ENCODE measurements at regions not wholly inside any gene's neighbourhood (a gene's known extent, or its start where the extent isn't known, plus 50 kb on each side); places are given as distances from the start of the nearest gene placed in this dataset.

DNA sequence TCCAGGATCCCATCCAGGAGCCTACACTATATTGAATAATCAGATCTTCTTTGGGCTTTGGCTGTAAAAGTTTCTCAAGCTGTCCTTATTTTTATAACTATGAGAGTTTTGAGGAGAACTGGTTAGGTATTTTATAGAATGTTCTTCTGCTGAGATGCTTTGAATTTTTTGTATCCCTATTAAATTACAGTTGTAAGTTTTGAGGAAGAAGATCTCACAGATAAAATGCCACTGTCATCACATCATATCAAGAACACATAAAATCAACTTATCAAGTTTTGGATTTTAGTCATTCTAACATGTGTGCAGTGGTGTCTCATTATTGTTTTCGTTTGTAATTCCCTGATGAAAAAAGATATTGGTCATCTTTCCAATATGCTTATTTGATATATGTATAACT lies 260.2 kb upstream of the COL3A1 start:
- DNase-seq (ENCODE audit: low read depth in 2 of 3, low spot score in 2 of 3): no peak

DNA sequence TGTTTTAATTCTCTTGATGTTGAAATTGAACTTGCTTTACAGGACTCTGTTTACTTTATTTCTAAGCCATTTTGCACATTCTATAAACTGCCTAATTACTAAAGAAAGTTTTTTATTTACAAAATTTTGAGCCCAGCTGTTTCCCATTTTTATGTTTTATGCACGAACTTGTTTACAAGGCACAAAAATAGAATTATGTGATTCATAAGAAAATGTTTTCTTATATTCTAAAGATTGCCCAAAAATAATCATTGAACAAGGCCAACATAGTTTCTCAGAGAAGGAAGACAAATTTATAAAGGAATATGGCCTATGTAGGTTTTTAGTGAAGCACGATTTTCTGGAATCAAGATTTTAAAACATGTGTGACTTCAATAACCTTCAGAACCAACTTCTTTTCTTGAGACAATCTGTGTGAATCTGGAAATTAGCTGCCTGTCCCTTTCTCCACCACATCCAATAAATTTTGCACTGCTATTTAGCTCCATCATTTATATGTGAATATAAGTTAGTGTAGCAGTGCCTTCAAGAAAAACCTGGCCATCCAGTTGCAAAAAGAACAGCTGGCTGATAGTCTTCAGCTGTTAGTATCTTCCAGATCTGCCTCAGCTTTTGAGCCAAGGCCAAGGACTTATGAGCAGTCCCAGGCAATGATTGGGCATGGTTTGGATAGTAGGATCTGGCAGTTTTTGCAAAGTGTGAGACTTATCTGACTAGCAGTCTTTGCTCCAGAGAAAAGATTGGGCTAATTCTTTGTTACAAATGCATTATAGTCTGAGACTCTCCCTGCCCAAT lies 253.2 kb upstream of the COL3A1 start:
- no peak for DNase-seq (ENCODE audit: low read depth in 2 of 3, low spot score in 2 of 3)

DNA sequence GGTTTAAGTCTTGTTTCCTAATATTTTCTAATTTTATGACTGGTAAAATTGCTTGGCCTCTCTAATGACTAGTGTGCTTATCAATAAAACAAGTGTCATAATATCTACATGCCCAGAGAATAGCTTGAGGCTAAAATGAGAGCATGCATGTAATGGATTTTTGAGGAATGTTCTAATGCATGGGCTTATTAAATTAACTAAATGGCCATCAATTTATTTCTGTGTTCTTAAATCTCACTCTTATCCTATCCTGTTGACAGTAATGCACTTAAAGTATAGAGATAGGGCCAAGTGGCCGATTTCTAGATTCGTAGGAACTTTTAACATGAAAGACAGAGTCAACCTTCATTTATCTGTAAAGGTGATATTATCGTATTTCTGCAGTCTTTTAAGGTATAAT lies 252.4 kb upstream of the COL3A1 start:
- no peak for DNase-seq (ENCODE audit: low read depth in 2 of 3, low spot score in 2 of 3)

DNA sequence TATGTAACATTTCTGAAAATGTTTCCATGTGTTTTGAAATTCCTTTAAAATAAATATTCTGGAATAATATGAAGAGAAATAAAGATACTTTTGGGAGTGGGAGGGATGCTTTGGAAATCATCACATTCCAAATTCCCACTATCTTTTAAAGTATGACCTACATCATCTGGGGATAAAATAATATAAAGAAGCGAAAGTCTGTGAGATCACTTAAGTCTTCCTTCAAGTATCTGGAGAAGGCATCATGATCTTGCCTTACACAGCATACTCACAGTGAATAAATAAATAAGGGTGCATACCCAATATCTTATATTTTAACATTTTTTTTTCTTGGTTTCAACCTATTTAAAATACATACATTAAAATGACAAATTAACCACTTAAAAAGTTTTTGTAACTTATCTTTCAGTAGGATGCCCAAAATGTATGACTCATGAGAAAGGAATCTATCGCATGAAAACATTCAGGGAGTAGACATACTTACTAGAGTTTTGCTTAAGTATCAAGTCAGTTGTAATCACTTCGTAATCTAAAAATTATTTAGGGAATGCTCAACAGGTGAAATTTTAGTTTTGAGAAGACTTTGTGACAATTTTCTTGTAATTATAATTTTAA lies 248.3 kb upstream of the COL3A1 start:
- DNase-seq (ENCODE audit: low read depth in 2 of 3, low spot score in 2 of 3): no peak

DNA sequence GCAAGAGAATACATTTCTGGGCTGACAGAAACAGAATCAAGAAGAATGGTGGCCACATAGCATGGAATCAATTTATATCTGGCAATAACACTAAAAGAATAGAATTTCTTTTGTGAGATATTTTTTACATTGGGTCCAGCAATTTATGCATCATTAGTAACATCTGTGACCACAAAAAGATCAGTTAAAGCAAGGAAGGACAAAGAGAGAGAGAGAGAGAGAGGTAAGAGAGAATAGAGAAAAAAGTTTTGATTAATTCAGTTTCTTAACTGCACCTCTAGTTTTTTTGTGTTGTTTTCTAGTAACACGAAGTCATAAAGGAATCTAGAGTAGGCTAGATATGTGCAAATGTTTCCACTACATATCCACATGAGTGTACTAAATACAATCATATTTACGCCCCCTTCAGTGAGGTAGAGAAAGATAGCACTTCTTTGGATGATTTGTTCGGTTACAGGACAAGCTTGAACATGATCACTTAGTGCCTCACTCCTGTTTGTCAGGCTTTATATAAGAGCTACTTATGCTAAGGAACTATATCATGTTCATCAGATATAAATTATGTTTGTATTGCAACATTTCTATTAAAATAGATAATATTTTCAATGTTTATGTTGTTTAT lies 247.4 kb upstream of the COL3A1 start:
- no peak for DNase-seq (ENCODE audit: low read depth in 2 of 3, low spot score in 2 of 3)

DNA sequence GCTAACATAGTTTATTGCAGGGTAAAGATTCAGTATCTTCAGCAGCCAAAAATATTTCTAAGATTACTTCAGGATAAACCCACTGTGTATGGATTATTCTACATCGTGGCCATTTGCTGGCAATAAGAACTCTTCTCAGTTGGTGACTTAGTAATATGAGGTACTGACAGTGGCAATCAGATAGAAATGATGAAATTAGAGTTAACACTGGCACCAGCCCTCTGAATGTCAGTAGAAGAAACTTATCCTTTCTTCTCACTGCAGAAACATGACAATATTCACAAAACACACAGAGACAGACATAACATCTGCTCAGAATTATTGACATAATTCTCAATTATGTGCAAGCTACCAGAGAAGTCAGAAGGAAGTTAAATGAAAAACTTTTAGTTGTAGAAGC lies 246.3 kb upstream of the COL3A1 start:
- DNase-seq (ENCODE audit: low read depth in 2 of 3, low spot score in 2 of 3): no peak

DNA sequence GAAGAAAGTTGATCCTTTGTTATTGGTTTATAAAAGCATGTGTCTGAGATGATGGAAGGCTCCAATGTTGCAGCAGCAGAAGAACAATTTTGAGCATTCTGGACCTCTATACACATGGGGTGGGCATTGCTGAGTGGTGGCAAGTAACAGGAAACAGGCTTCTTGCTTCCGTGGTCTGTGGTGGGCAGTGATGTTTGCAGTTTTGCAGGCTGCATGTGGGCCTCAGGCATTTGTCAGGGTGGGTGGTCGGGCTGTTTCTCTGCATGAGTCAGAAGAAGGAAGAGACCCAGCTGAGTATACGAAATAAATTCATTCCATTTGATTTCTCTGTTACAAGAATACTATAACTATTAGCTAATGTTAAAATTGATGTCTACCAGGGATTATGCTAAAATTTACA lies 239.5 kb upstream of the COL3A1 start:
- no peak for DNase-seq (ENCODE audit: low read depth in 2 of 3, low spot score in 2 of 3)

DNA sequence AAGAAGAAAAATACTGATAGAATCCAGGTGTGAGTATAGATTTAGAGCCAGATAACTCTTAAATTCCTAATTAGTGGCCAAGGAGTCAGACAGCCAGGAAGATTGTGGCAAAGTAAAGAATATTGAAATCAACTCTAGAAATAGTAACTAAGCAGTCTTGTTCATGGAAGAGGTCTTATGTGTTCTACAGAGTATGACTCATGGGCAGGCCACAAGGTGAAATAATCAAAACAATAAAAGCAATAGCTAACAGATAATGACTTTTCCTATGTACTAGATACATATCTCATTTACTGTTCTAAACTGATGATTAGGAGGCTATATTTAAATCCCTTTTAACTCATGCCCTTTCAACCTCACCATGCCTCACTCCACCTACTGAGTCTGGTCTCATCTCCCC lies 227.4 kb upstream of the COL3A1 start:
- no peak for DNase-seq (ENCODE audit: low read depth in 2 of 3, low spot score in 2 of 3)

DNA sequence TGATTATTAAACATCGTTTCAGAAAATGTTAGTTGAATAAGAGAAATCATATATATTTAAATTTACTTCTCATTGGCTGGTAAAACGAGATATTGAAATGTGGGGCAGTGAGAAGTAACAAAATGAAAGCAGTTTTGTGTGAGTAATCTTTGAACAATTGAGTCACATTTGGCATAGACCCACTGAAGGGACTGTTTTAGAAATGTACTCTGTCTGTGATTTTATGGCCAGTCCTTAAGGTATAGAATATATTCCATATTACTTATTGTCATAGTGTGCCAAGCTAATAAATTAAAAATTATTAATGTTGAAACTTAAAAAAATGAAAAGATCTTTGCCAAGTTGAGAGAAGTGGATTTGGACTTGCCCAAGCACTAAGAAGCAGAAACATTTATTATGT lies 222.4 kb upstream of the COL3A1 start:
- no peak for DNase-seq (ENCODE audit: low read depth in 2 of 3, low spot score in 2 of 3)

DNA sequence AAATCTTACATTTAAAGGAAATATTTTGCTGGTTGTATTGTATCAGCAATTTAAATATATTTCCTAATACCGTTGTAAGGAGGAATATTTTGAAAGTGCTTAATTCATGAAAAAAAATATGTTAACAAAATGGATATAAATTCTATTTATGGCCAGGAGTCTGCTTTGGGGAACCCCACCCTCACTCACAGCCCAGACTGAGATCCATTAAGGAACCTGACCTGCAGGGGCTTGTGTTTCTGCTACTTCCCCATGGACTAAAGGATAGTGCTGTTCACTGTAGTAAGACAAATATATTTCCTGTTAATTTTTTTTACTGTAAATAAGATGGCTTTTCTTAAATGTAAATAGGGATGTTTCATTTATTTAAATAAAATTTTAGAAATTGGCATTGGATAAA lies 221.9 kb upstream of the COL3A1 start:
- no peak for DNase-seq (ENCODE audit: low read depth in 2 of 3, low spot score in 2 of 3)

DNA sequence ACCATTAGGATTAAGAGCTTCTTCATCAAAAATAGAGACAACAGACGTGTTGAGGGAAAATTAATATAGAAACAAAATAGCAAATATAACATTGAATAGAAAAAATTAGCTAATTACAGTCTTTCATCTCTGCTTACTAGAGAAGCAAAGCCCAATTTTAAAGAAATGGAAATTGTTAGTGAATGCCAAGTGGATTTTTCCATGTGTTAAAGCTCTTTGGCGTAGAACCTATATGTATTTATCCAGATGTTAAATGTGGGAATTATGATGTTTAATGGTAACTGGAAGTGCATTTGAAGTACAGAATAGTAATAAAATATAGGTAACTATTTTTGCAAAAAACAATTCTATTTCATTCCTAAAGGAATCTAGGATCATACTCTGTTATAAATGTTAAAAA lies 212.0 kb upstream of the COL3A1 start:
- no peak for DNase-seq (ENCODE audit: low read depth in 2 of 3, low spot score in 2 of 3)

DNA sequence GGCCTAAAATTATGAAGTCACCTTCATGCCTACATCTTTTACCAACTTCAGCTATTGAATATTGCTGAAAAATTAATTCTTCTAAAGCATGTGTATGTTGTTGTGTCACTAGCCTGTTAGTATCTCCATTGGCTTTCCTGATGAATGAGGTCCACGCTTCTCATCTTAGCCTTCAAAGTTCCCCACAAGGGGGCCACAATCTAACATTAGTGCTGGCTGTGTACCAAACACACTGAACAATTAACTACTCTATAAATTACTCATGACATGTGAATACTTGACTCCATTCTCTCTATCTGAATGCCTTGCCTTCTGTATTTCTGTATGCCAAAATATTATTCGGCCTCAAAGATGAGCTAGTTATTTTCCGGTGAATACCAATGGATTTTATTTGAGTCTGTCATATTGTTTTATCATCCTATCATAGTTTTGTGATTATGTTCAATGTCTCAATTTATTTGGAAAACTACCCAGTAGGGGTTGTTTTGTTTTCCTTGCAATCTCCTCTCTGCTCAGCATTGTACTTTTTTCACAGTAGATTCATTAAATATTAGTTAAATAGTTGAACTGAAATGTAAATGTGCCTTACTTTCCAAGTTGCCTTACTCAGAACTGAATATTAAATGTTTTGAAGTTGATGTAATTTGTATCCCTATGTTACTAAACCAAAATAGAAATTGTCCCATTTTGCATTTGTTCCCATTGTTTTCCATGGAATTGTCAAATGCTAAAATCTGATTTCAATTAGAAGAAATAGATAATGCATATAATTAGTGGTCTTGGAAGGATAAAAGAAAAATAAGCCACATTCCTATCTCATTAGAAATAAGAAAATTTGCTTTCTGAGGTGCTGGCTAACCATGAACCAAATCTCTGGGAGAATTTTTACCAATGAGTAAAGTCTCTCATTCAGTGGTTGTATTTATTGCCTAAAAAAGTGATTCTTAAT lies 208.4 kb upstream of the COL3A1 start:
- peak in 1 of 3 donors; percentile 11 for DNase-seq (ENCODE audit: low read depth in 2 of 3, low spot score in 2 of 3)

DNA sequence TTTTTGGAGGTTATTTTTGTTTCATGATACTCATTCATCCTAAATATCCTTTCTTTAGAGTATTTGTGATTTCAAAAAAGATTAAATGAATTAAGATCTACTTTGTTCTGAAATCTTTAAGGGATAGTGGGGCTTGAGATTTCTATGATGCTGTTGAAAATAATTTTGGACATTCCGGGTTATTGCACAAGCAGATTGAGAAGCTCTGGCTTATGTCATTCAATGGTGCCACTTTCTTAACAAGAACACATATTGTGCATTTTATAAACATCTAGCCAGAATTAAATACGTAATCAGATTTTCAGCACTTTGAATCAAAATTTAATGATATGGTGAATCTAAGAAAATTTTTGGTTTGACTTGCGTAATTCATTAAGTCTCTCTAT lies 207.7 kb upstream of the COL3A1 start:
- DNase-seq (ENCODE audit: low read depth in 2 of 3, low spot score in 2 of 3): no peak

DNA sequence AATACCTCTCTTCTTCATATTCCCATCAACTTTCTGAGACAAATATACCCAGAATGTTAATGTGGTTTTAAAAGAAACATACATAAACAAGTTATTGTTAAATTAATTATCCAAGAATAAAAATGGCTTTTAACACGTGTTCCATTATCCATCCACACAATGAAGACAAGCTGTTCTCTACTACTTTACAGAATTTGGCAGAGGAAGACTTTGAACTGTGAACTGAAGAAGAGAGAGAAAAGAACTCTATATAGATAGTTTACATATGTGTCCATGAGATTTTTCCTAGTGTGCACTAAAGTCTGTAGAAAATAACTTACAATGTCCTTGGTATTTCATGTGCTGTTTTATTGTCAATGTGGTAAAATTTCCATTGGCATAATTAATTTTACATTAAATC lies 207.0 kb upstream of the COL3A1 start:
- no peak for DNase-seq (ENCODE audit: low read depth in 2 of 3, low spot score in 2 of 3)

DNA sequence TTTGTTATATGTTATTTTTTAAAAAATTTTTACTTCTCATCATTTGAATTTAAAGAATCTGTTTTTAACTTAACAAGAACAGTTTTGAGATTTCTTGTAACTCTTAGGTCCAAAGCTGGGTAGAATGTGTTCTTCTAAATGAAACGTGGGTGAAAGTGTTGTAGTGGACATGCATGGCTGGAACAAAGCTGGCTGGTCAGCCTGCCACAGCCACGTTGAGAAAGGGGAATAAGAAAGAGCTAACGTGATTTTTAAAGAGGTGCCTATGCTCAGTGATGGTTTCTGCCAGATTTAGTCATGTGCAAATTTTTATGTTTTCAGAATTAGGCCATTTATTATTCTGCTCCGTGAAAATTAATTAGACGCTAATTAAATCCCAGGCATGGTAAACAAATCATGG lies 203.9 kb upstream of the COL3A1 start:
- no peak for DNase-seq (ENCODE audit: low read depth in 2 of 3, low spot score in 2 of 3)

DNA sequence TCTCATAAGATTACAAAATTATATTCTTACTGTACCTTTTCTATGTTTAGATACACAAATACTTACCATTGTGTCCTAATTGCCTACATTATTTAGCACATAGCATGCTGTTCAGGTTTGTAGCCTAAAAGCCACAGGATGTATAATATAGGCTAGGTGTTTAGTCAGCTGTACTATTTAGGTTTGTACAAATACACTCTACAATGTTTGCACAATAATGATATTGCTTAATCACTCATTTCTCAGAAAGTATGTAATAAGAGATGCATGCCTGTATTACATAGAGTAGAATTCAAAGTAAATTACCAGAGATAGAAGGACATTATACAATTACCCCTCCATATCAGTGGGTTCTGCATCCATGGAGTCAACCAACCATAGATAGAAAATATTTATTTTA lies 201.1 kb upstream of the COL3A1 start:
- no peak for DNase-seq (ENCODE audit: low read depth in 2 of 3, low spot score in 2 of 3)

DNA sequence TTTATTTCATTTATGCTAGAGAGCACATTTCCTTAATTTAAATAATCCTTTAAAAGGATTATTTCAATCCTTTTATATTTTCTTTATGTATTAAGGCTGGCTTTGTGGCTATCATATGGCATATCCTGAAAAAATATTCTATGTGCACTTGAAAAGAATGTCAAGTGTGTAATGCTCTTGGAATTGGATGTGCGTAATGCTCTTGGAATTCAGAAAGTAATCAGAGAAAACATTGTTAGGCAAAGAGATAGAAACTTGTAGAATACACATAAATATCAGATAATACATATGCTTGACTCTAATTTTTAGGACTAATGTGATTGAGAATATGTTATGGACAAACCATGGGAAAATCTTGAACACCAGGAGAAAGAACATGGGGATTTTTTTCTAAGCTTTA lies 197.5 kb upstream of the COL3A1 start:
- no peak for DNase-seq (ENCODE audit: low read depth in 2 of 3, low spot score in 2 of 3)

DNA sequence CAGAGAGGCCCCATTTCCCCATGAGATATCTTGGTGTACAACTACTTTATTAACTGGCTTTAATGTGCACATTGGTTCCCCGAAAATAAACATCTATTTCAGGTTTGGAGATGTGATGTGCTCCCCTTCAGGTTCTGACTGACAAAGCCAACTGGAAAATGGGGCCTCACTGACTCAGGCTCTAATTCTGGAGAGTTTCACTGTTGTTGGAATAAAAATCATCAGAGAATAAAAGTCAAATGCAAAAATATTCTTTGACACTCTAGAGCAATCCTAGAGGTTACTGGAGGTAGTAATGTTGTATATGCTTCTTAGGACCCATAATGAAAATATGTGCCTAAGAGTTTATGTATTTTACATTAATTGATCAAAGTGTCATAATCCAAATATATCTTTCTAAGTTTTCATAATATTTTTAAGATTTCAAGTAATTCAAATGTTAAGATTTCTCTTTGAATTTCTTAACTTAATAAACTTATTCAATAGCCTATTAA lies 189.9 kb upstream of the COL3A1 start:
- no peak for DNase-seq (ENCODE audit: low read depth in 2 of 3, low spot score in 2 of 3)

DNA sequence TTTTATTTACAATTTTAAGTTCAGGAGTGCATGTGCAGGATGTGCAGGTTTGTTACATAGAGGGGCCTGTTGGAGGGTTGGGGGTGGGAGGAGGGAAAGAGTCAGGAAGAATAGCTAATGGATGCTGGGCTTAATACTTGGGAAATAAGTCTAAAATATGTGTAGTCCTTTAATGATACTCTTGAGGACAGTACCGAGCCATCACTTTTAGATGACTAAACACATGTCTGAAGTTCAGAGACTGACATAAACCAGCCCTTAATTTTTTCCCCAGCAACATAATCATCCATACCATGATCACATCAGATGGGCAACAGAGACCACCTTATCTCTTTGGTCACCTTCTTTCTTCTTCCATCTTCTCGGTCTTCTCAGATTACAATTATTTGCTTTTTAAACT lies 189.1 kb upstream of the COL3A1 start:
- DNase-seq (ENCODE audit: low read depth in 2 of 3, low spot score in 2 of 3): no peak

DNA sequence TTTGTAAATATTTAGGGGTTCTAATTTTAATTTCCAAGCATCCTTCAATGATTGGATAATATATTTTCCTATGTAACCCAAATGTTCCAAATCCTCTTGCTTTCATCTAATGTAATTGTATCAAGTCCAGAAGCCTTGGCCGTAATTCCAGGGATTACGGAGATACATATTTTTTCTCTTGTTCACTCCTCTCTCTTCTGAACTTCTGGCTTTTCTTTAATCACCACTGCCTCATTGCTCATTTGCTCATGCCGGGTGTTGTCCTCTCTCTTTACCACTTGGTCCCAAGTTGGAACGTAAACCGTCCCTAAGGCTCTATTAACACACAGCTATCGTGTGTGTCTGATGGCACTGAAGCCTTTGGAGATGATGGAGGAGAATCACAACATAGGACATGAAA lies 188.7 kb upstream of the COL3A1 start:
- no peak for DNase-seq (ENCODE audit: low read depth in 2 of 3, low spot score in 2 of 3)

DNA sequence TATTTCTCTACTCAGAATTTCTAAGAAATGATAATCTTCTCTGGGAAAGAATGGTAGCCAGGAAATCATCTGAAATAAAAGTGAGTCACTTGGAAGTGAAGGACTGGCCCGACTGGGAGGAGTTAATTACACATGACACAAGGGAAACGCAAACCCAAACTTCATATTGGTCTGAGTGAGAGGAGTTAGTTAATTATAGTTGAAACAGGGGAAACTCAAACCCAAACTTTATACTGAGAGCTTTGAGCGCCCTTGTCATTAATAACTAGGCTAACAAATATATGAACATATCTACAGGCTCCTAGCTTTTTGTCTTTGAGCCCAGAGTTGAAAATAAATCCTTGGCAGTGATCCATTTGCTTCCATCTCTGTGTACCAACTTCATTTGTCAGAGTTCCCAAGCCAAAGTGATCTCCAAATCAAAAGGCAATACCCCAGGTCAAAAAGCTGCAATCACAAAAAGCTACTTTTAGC lies 187.8 kb upstream of the COL3A1 start:
- no peak for DNase-seq (ENCODE audit: low read depth in 2 of 3, low spot score in 2 of 3)

Measured in hematopoietic multipotent progenitor cell (in vitro differentiated cells).